ENCODE measurements at regions not wholly inside any gene's neighbourhood (a gene's known extent, or its start where the extent isn't known, plus 50 kb on each side); places are given as distances from the start of the nearest gene placed in this dataset.
"Not testable (repeated sequence)": the region's sequence is repeated elsewhere in the genome, so short reads cannot be mapped to it uniquely, and the experiment has no call there.

GRCh38 chr12:92259696-92260251 lies 114.1 kb upstream of the BTG1 start:
- no peak for DNase-seq

DNA sequence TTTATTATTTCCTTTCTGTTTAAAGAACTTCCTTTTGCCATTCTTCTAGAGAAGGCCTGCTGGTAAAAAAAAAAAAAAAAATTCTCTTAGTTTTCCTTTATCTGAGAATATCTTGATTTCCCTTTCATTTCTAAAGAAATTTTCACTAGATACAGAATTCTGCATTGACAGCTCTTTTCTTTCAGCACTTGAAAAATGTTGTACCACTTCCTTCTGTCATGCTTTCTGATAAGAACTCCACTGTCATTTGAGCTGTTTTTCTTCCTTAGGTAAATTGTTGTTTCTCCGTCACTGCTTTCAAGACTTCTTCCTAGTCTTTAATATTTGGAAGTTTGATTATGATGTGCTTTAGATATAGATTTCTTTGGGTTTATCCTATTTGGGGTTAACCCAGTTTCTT lies 113.6 kb upstream of the BTG1 start:
- no peak for DNase-seq

DNA sequence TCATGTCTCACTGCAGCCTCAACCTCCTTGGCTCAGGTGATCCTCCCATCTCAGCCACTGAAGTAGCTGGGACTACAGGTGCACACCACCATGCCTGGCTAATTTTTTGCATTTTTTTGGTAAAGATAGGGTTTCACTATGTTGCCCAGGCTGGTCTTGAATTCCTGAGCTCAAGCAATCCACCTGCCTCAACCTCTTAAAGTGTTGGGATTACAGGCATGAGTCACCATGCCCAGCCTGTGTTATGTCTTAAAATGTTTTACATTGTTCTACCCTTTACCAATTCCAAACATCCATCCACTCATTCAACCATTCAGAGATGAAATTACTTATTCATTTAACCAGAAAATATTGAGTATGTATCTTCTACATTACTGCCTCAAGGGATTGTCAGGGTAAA lies 111.6 kb upstream of the BTG1 start:
- DNase-seq, result no peak

GRCh38 chr12:92255741-92256140 lies 110.1 kb upstream of the BTG1 start:
- DNase-seq, result no peak

GRCh38 chr12:92253301-92253700 lies 107.7 kb upstream of the BTG1 start:
- no peak for DNase-seq

DNA sequence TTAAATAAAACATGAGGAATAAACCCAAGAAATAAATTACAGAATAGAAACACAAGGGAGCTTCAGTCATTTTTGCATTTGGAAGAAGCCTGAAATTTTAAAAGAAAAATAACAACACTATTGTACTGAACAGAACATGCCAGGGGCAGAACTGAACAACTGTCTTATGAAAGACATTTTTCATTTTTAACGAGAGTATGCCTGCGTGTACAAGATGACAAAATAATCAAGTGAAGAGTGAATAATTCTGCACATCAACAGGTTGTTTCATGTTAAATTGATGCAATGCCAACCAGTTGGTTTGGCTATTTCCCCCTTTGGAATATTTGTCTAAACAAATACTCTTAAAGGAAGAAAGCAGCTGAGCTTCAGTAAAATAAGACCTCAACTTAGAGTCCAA lies 103.3 kb upstream of the BTG1 start:
- no peak for DNase-seq

- DNase-seq, result peak; percentile 75
These were observed 98.4 kb upstream of the BTG1 start for GRCh38 chr12:92244036-92244435.

GRCh38 chr12:92242907-92243306 lies 97.3 kb upstream of the BTG1 start:
- peak; percentile 82 for DNase-seq

DNA sequence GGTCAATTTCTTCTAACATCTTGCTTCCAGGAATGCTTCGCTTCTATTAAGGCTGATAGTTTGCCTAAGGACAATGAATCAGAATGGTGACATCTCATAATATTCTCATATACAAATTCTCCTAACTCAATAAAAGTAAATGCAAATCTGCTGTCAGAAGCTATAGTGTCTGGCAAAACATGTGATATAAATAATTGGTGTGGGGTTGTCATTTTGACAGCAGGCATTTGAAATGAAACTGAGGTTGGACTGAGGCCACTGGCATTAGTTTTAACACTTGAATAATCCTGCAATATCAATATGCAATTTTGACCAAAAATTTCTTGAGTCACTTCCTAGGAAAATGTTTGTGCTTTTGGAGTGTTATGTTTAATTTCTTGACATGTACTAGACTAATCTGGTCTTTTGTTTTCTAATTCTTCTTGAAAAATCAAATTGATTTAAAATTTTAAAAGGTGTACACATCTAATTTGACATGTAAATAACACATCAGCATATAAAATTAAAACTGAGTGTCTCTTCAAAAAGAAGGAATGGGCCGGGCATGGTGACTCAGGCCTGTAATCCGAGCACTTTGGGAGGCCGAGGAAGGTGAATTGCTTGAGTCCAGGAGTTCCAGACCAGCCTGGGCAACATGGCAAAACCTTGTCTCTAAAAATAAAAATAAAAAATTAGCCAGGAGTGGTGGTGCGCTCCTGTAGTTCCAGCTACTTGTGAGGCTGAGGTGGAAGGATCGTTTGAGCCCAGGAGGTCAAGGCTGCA lies 92.3 kb upstream of the BTG1 start:
- DNase-seq, result no peak

DNA sequence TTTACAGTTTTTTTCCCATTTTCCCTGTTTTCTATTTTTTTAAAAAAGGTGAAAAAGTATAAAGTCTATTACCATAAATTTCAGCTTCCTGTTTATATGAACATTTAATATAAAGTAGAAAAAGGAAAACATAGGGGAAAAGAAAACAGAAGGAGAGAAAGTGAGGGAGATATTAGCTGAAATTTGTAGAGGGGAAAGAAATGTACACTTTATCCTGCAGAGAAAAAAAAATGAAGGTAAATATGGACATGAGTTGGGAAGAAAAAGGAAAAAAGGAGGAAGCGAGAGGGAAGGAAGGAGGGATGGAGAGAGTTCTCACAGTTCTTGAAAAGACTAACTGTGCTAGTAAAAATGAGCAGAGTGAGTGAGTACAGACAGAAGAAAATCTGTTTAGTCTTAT lies 91.6 kb upstream of the BTG1 start:
- DNase-seq, result no peak

DNA sequence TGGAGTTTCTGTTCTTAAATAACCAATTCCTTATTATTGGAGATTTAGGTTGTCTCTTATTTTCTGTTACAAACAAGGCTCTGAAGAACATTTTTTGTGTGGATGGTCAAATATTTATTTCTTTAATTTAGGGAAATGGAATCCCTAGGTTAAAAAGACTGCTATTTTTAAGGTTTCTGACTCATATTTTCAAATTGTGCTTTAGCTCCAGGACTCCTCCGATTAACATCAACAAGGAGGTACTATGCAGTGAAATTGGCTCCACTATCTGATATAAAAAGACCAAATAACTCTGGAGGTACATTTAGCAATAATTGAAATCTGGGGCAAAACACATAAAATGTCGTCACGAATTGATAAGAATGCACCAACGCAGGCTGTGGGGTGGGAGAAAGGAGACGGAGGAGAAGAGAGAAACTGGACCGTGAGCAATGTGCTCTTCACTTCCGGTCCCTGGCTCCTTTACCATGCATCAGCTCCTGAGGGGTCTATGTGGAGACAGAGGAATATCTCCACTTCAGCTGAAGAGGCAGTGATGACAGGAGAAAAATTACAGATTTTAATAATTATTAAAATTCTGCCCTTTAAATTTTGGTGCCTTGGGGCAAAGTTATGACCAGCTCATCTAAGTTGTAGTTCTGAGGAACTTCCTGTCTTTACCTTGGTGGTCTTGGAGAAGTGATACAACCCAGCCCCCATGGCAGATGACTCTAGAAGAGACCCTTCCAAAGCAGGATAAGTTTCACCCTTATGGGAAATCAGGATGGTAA lies 90.2 kb upstream of the BTG1 start:
- no peak for DNase-seq

GRCh38 chr12:92234533-92234932 lies 88.9 kb upstream of the BTG1 start:
- peak; percentile 6 for DNase-seq

DNA sequence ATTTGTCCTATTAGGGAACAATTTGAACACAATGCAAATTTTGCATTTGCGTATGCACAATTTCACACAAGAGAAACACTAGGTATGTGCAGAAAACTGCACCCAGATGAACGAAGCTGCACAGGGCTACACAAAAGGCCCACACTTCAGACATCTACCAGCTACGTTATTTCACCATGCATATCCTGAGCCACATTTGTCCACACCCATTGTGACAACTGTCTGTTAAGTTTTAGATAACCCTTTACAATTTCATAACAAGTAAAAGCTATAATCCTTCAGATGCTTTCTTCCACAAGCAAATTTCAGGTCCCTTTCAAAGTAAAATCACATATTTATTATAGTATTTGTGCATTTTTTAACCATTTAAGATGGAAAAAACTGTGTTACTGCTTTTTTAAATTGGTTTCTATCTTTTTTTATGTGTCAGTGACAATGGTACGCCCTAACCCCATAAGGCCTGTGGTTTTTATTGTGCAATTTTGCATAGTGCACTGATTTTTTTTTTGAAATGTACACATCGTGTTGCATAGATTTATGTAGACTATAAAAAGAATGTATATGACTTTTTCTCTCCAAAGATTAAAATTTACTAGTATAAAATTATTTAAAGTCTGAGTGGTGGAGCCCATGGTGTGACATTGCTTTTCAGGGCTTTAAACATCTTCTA lies 87.8 kb upstream of the BTG1 start:
- no peak for DNase-seq

GRCh38 chr12:92232371-92232932 lies 86.8 kb upstream of the BTG1 start:
- peak; percentile 19 for DNase-seq

GRCh38 chr12:92231945-92232344 lies 86.3 kb upstream of the BTG1 start:
- peak; percentile 7 for DNase-seq

DNA sequence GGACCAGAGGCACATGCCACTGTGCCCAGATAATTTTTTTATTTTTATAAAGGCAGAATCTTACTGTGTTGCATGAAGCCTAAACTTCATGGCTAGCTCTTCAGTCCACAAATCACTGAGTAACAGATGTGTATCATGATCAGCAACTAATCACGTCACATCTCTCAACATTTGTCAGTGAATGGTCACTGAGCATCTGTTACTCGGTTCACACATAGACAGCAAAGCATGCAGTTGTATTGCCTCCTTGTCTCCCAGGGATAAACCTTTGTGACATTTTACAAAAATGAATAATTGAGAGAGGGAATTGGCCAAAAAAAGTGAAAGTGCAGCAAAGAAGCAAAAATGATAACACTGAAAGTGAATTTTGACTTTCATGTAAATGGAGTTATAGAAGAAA lies 85.9 kb upstream of the BTG1 start:
- DNase-seq, result not testable (repeated sequence)

DNA sequence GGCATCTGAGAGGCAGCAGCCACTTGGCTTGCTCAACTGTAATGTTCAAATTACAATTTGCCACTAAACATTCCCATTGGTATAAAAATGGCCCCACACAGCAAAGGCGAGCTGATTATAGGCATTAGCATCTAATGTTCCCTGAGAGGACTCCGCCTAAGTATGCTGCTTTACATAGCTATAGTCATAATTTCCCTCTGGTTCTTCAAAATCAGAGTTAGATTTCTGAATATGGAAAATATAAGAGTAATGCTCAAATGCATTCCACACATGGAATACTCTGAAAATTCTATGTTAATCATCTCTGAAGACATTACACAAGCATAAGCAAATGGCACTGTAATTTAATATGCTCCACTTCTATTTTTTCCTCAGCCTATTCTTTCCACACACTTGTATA lies 83.7 kb upstream of the BTG1 start:
- DNase-seq, result peak; percentile 70

DNA sequence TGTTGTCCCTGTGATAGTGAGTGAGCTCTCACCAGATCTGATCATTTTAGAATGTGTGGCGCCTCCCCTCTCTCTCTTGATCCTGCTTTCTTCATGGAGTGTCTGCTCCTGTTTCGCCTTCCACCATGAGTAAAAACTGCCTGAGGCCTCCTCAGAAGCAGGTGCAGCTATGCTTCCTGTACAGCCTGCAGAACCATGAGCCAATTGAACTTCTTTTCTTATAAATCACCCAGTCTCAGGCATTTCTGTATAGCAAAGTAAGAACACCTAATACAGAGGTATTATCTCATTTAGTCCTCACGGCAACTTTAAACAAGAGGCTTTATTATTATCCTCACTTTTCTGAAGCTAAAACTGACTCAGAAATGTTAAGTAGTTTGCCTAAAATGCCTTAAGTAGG lies 81.3 kb upstream of the BTG1 start:
- no peak for DNase-seq

- peak; percentile 93 for DNase-seq
These were observed 80.5 kb upstream of the BTG1 start for GRCh38 chr12:92226071-92226661.

- peak; percentile 59 for DNase-seq
These were observed 79.2 kb upstream of the BTG1 start for GRCh38 chr12:92224685-92225331.

DNA sequence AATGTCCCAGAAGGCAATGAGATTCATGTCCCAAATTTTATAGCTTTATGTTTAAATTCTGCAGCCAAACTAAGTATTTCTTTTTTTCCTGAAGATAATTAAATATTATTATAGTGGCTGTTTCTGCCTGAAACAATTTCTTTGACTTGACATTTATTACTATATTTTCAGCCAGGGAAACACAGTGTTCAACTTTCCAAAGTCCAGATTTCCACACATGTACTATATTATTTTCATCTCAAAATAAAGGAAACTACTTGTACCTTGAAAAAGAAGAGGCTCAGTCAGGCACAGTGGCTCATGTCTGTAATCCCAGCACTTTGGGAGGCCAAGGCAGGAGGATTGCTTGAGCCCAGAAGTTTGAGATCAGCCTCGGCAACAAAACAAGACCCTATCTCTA lies 77.8 kb upstream of the BTG1 start:
- DNase-seq, result no peak
